BE2C (cell line): ENCODE measurements at regions not wholly inside any gene's neighbourhood (a gene's known extent, or its start where the extent isn't known, plus 50 kb on each side); places are given as distances from the start of the nearest gene placed in this dataset.

Experiments
- DNase-seq: peaks from one replicate; pipeline ENCODE4 v3.0.0-alpha.2; 2020
- H3K27me3 ChIP-seq: fragments of 250-450 bp; sonication (Bioruptor Pico); 2 replicates; pipeline ENCODE4 v1.5.1; 2020; ENCODE audit warnings: mild to moderate bottlenecking
- H3K36me3 ChIP-seq: fragments of 250-450 bp; sonication (Bioruptor Pico); 2 replicates; pipeline ENCODE4 v1.5.1; 2020; ENCODE audit warnings: mild to moderate bottlenecking
- H3K4me1 ChIP-seq: fragments of 250-450 bp; sonication (Bioruptor Pico); 2 replicates; pipeline ENCODE4 v1.5.1; 2020
- H3K4me3 ChIP-seq: 2 replicates; pipeline ENCODE4 v1.5.1; 2011; ENCODE audit warnings: low read depth, low read length
- H3K9me3 ChIP-seq: fragments of 250-450 bp; sonication (Bioruptor Pico); 2 replicates; pipeline ENCODE4 v1.5.1; 2020
- CTCF ChIP-seq: IDR thresholded peaks from 2 replicates; pipeline ENCODE4 v1.5.1; 2012; ENCODE audit warnings: mild to moderate bottlenecking, low read depth, low read length

DNA sequence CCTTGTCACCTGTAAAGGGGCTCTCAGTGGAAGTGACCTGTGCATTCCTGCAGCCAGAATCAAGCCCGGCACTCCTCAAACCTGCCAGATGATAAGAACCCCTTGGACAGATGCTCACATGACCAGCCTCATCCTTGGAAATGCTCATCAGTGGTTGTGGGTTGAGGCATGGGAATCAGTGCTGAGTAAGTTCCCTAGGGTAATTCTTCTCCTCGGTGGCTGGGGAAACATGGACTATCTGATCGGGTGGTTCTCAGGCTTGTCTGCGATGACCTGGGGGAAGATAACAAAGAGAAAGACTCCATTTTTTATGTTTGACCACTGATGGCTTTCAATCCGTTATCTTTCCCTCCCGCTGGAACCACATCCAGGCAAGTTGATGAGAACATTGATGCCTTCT lies 84.0 kb downstream of the SPP2 start:
- Histone ChIP-seq H3K27me3 (no peaks in the 10 kb centered on the region), H3K36me3 (no peaks in the 10 kb centered on the region), H3K9me3 (no peaks in the 10 kb centered on the region), H3K4me3 (no peak overlapping the region), H3K4me1 (peaks cover 6% of the 10 kb centered on the region)
- no peak for TF ChIP-seq CTCF
- no peak for DNase-seq

- no peak for TF ChIP-seq CTCF
- Histone ChIP-seq H3K36me3 (no peaks in the 10 kb centered on the region), H3K9me3 (no peaks in the 10 kb centered on the region), H3K4me3 (no peak overlapping the region), H3K27me3 (no peaks in the 10 kb centered on the region), H3K4me1 (peaks cover 6% of the 10 kb centered on the region)
- no peak for DNase-seq
These were observed 82.5 kb downstream of the SPP2 start for GRCh38 chr2:234133004-234133403.

DNA sequence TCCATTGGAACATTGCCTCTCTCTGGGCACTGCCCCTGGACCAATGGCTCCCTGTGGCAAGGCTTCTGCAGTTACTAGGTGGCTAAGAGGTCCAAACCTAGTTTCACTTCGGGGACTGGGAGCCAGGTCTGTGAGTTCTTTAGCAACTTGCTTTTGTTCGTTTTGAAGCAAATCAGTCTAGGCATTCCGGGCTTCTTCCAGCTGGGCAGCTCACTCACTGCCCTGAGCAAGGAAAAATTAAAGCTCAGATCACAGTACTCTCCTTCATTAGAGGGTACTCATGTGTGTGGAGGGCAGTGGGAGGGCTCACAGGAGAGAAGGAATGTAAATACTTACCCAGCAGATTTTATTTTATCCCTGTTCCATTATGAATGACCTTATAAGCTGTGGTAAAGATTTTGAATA lies 80.3 kb downstream of the SPP2 start:
- Histone ChIP-seq H3K4me1 (peaks cover 6% of the 10 kb centered on the region), H3K27me3 (no peaks in the 10 kb centered on the region), H3K4me3 (no peak overlapping the region), H3K36me3 (no peaks in the 10 kb centered on the region), H3K9me3 (no peaks in the 10 kb centered on the region)
- TF ChIP-seq CTCF: no peak
- no peak for DNase-seq

GRCh38 chr2:234128606-234129005 lies 78.1 kb downstream of the SPP2 start:
- no peaks in the 10 kb centered on the region for H3K27me3 ChIP-seq
- no peak for TF ChIP-seq CTCF
- no peaks in the 10 kb centered on the region for H3K9me3 ChIP-seq
- no peak overlapping the region for H3K4me3 ChIP-seq
- H3K4me1 ChIP-seq: no peaks in the 10 kb centered on the region
- peak; percentile 30 for DNase-seq
- no peaks in the 10 kb centered on the region for H3K36me3 ChIP-seq
